Heart right ventricle (tissue), 16 donors: ENCODE measurements at regions not wholly inside any gene's neighbourhood (a gene's known extent, or its start where the extent isn't known, plus 50 kb on each side); places are given as distances from the start of the nearest gene placed in this dataset.

ENCODE experiments used
- ATAC-seq, 8 donors: fragments of 200-7000 bp; cut with Tn5 transposase; one replicate each; pipeline ENCODE4 v1.9.1; 2020; ENCODE audit warnings: mild to moderate bottlenecking in 8 of 8, moderate library complexity in 8 of 8, moderate number of reproducible peaks in 1 of 8
- DNase-seq, 2 donors: peaks; one replicate each; pipeline ENCODE4 v3.0.0-alpha.2; 2020
- H3K27ac ChIP-seq, 10 donors: fragments of 200-600 bp; sonication (generic) in 2 of 10; one replicate each; pipeline versions ENCODE4 v1.5.0 to v1.8.0; 2020 to 2022; ENCODE audit warnings: mild to moderate bottlenecking in 3 of 10
- H3K27me3 ChIP-seq, 7 donors: fragments of 200-600 bp; one replicate each; pipeline ENCODE4 v1.8.0; 2021 to 2022; ENCODE audit warnings: mild to moderate bottlenecking in 2 of 7
- H3K36me3 ChIP-seq, 9 donors: fragments of 200-600 bp; sonication (generic) in 1 of 9; one replicate each; pipeline versions ENCODE4 v1.5.0 to v1.8.0; 2020 to 2022; ENCODE audit warnings: mild to moderate bottlenecking in 2 of 9
- H3K4me1 ChIP-seq, 9 donors: fragments of 200-600 bp; sonication (generic) in 1 of 9; one replicate each; pipeline versions ENCODE4 v1.5.0 to v1.8.0; 2020 to 2022; ENCODE audit warnings: mild to moderate bottlenecking in 4 of 9
- H3K4me3 ChIP-seq, 10 donors: fragments of 200-600 bp; sonication (generic) in 2 of 10; one replicate each; pipeline versions ENCODE4 v1.5.0 to v1.8.0; 2020 to 2022; ENCODE audit warnings: mild to moderate bottlenecking in 7 of 10, moderate library complexity in 2 of 10
- H3K9me3 ChIP-seq, 11 donors: fragments of 200-600 bp in 10 of 11; sonication (generic) in 2 of 11; one replicate each; pipeline versions ENCODE4 v1.5.0 to v1.8.0; 2013 to 2022; ENCODE audit warnings: mild to moderate bottlenecking in 2 of 11, control low read depth in 1 of 11, moderate library complexity in 1 of 11
- WGBS, 2 donors: extraction: QIAGEN DNeasy Blood & Tissue Kit; methylation state at CpG; one replicate each; pipeline ENCODE4 v1.1.7; 2013; ENCODE audit warnings: inconsistent platforms in 1 of 2; 5-methylcytosine and 5-hydroxymethylcytosine counted together
- intact Hi-C, 10 donors: fragments of 100-400 bp; cut with DNase I; formaldehyde crosslinking; loops; one replicate each; pipeline versions ENCODE4 v1.11.1 to v1.14.2; 2022
- TF ChIP-seq, protein P1 (sequence below), 9 donors: fragments of 200-600 bp; sonication (generic) in 2 of 9; IDR thresholded peaks; one replicate each; pipeline versions ENCODE4 v1.5.0 to v1.8.0; 2021 to 2022; ENCODE audit warnings: antibody characterized with exemption in 9 of 9, mild to moderate bottlenecking in 5 of 9, moderate library complexity in 1 of 9
- donor health status: Arrhythmogenic right ventricular cardiomyopathy.
- donor health status: ischemic (EF 13 %, LVEDD 7.1; RV severe dilation, severe dysfunction).
- donor health status: healthy with polysubstance abuse.
- donor health status: DM: no; HTN: yes; CAD: no.
- donor health status: DM: no; HTN: no; CAD: no.
- donor health status: ischemic (EF 25% LVEDD 6.9; RV normal size, moderate dysfunction).
- donor health status: ischemic (EF 25% LVEDD 5.7; RV mildly dilated, moderate dysfunction).
- donor health status: healthy.
- donor health status: DM: yes; HTN: yes; CAD: no.
- donor health status: Ischemic cardiomyopathy.
- donor health status: ischemic (EF 35%, LVEDD 5.7; RV mildly dilated, moderate dysfunction).
- donor health status: nonischemic (EF 11% LVEDD 7.7; RV severe dilation, severe dysfunction).
- donor health status: DM: yes; HTN: yes; CAD: no.
- donor health status: PGD.
- donor health status: ischemic (EF 29% LVEDD 5.4; RV normal size, mild dysfunction).
- donor health status: nonischemic (EF 23%, LVEDD 6.1; RV moderate dilation, normal function).

DNA sequence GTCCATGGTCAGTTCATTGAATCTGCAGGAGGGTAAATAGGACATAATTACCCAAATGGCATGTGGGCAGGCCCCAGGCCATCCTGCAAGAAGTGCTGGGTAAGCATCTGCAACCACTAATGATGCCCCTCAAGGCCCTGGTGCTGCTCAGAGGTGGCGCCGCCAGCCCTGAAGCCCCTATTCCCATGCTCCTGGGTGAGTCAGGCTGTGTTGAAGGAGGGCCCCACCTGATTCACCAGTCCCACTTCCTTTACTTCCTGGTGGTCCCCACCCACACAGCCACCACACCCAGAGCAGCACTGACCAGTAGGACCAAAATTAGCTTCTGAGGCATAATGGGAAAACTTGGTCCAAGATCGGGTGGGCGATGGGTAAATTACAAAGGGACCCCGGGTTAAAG, 120.4 kb upstream of the SPRY4 start:
- peak in 4 of 8 donors; percentile 33 to 80 (median 74) for ATAC-seq
- WGBS, 2 donors = 91 to 95% methylated on average over 5 of the region's 5 CpGs
- Histone ChIP-seq H3K36me3 (no peaks in the 10 kb centered on the region), H3K9me3 (peaks cover 0 to 11% (median 0%) of the 10 kb centered on the region in 11 donors), H3K4me1 (peaks cover 0 to 35% (median 19%) of the 10 kb centered on the region in 9 donors), H3K27ac (peak overlapping the region in 6 of 10 donors; percentile 27 to 67 (median 55)), H3K4me3 (no peak overlapping the region), H3K27me3 (no peaks in the 10 kb centered on the region)
- intact Hi-C loops = loop anchor here in 3 of 10 donors (5.0 to 10.0 kb wide), 3 partner anchors 87 to 97 kb away; no protein-coding TSS in a partner anchor
- no peak for DNase-seq
- TF ChIP-seq, protein P1, sequence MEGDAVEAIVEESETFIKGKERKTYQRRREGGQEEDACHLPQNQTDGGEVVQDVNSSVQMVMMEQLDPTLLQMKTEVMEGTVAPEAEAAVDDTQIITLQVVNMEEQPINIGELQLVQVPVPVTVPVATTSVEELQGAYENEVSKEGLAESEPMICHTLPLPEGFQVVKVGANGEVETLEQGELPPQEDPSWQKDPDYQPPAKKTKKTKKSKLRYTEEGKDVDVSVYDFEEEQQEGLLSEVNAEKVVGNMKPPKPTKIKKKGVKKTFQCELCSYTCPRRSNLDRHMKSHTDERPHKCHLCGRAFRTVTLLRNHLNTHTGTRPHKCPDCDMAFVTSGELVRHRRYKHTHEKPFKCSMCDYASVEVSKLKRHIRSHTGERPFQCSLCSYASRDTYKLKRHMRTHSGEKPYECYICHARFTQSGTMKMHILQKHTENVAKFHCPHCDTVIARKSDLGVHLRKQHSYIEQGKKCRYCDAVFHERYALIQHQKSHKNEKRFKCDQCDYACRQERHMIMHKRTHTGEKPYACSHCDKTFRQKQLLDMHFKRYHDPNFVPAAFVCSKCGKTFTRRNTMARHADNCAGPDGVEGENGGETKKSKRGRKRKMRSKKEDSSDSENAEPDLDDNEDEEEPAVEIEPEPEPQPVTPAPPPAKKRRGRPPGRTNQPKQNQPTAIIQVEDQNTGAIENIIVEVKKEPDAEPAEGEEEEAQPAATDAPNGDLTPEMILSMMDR (IDR thresholded peaks at IDR 0.05) = no peak

DNA sequence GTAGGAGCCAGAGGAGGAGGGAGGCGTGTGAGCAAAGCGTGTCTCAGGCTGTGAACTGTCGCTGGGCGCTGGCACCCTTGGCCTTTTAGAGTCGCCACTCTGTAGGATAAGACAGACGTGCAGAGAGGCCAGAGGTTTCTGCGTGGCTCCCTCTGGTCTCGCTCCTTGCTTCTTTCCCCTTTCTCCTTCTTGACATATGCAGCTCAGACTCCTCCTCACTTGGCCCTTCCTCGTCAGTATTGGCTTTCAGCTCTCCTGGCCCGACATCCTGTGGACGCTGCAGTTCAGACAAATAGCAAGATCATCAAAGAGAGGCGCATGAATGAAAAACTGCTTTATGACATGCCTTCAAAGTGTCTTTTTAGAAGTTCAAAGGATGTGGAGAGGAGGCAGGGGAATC, 116.8 kb upstream of the SPRY4 start:
- Histone ChIP-seq H3K36me3 (no peaks in the 10 kb centered on the region), H3K4me1 (peaks cover 6 to 64% (median 32%) of the 10 kb centered on the region in 9 donors), H3K27me3 (no peaks in the 10 kb centered on the region), H3K27ac (peak overlapping the region in 5 of 10 donors; percentile 15 to 54 (median 25)), H3K9me3 (no peaks in the 10 kb centered on the region), H3K4me3 (no peak overlapping the region)
- ATAC-seq (peak in 6 of 8 donors; percentile 24 to 78 (median 50)), DNase-seq (peak in 1 of 2 donors; percentile 59)
- WGBS, 2 donors = 41 to 61% methylated on average over 12 of the region's 12 CpGs
- TF ChIP-seq, protein P1 (IDR thresholded peaks at IDR 0.05) = peak in 4 of 9 donors; percentile 6 to 61 (median 33)
- intact Hi-C loops = loop anchor here in 4 of 10 donors (5.0 to 10.0 kb wide), 4 partner anchors 93 to 284 kb away; partner anchors contain the start of gene SPRY4 (in 1 of the 4)

GRCh38 chr5:142439207-142439860, 114.5 kb upstream of the SPRY4 start:
- H3K36me3 ChIP-seq = no peaks in the 10 kb centered on the region
- H3K4me3 ChIP-seq = peak overlapping the region in 2 of 10 donors; percentile 10 to 16
- H3K27me3 ChIP-seq = no peaks in the 10 kb centered on the region
- DNase-seq (peak in 1 of 2 donors; percentile 52), ATAC-seq (peak; percentile 64 to 85 (median 78))
- WGBS, 2 donors = 44 to 58% methylated on average over 7 of the region's 7 CpGs
- H3K4me1 ChIP-seq = peaks cover 6 to 50% (median 19%) of the 10 kb centered on the region in 9 donors
- H3K27ac ChIP-seq = peak overlapping the region in 9 of 10 donors; percentile 21 to 75 (median 64)
- no peaks in the 10 kb centered on the region for H3K9me3 ChIP-seq
- intact Hi-C loops = loop anchor here in 2 of 10 donors (10.0 kb wide), 2 partner anchors 105 to 285 kb away; no protein-coding TSS in a partner anchor
- TF ChIP-seq, protein P1 (IDR thresholded peaks at IDR 0.05) = no peak

DNA sequence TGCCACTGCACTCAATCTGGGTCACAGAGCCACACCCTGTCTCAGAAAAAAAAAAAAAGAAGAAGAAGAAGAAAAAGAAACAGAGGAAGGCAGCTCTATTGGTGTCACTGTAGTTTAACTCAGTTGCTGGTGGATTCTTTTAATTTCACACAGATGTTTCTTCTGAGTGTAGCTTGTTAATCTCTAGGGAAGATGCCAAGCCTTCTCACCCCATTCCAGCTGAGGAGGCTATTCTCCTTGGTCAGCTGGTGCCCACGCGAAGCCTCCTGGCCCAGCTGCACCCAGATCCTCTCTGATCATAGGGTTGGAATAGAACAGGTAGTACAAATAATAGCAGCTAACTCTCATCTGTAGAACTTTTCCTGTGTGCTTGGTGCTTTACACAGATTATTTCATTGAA, 113.8 kb upstream of the SPRY4 start:
- ATAC-seq = peak in 1 of 8 donors; percentile 27
- 78 to 90% methylated on average over 2 of the region's 2 CpGs for WGBS, 2 donors
- intact Hi-C loops = loop anchor here in 2 of 10 donors (10.0 kb wide), 2 partner anchors 106 to 284 kb away; no protein-coding TSS in a partner anchor
- no peaks in the 10 kb centered on the region for H3K36me3 ChIP-seq
- H3K4me3 ChIP-seq = peak overlapping the region in 2 of 10 donors; percentile 10 to 16
- DNase-seq = no peak
- H3K27me3 ChIP-seq = no peaks in the 10 kb centered on the region
- peaks cover 6 to 58% (median 26%) of the 10 kb centered on the region in 9 donors for H3K4me1 ChIP-seq
- TF ChIP-seq, protein P1 (IDR thresholded peaks at IDR 0.05) = no peak
- no peaks in the 10 kb centered on the region for H3K9me3 ChIP-seq
- peak overlapping the region; percentile 21 to 75 (median 62) for H3K27ac ChIP-seq
